DND-41 (cell line): ENCODE measurements at regions not wholly inside any gene's neighbourhood (a gene's known extent, or its start where the extent isn't known, plus 50 kb on each side); places are given as distances from the start of the nearest gene placed in this dataset.

ENCODE experiments used
- ATAC-seq: fragments of 200-7000 bp; cut with Tn5 transposase; 3 replicates; pipeline ENCODE4 v1.9.1; 2021; ENCODE audit warnings: low read depth; ENCODE audit not compliant: insufficient read depth
- DNase-seq: peaks from one replicate; pipeline ENCODE4 v3.0.0-alpha.2; 2020
- H2AFZ ChIP-seq: 2 replicates; pipeline ENCODE4 v1.6.0; 2012; ENCODE audit warnings: low read depth, low read length
- H3K27ac ChIP-seq: 2 replicates; pipeline ENCODE4 v1.5.1; 2012; ENCODE audit warnings: low read length, inconsistent platforms
- H3K27me3 ChIP-seq: fragments of 200-600 bp; sonication (generic); 2 replicates; pipeline ENCODE4 v1.6.0; 2012; ENCODE audit warnings: low read length, mild to moderate bottlenecking, inconsistent platforms; ENCODE audit not compliant: insufficient read depth, poor library complexity
- H3K36me3 ChIP-seq: 2 replicates; pipeline ENCODE4 v1.5.1; 2012; ENCODE audit warnings: low read length, inconsistent platforms; ENCODE audit not compliant: insufficient read depth
- H3K4me1 ChIP-seq: 2 replicates; pipeline ENCODE4 v1.5.1; 2012; ENCODE audit warnings: mild to moderate bottlenecking, low read length; ENCODE audit not compliant: insufficient read depth
- H3K4me2 ChIP-seq: 2 replicates; pipeline ENCODE4 v1.6.0; 2012; ENCODE audit warnings: mild to moderate bottlenecking, moderate library complexity, low read length, inconsistent platforms; ENCODE audit not compliant: insufficient read depth
- H3K4me3 ChIP-seq, 2 experiments: fragments of 200-600 bp in 1 of 2; shearing (Covaris generic) in 1 of 2; 2 replicates each; pipeline ENCODE4 v1.5.1; 2012 to 2016; ENCODE audit warnings: inconsistent platforms in 2 of 2, low read length in 2 of 2, mild to moderate bottlenecking in 2 of 2, low read depth in 1 of 2, moderate library complexity in 1 of 2
- H3K79me2 ChIP-seq: 2 replicates; pipeline ENCODE4 v1.6.0; 2012; ENCODE audit warnings: low read length, inconsistent platforms; ENCODE audit not compliant: insufficient read depth
- H3K9ac ChIP-seq: 2 replicates; pipeline ENCODE4 v1.6.0; 2012; ENCODE audit warnings: low read depth, mild to moderate bottlenecking, inconsistent platforms, low read length, moderate library complexity
- H3K9me3 ChIP-seq: 2 replicates; pipeline ENCODE4 v1.5.1; 2012; ENCODE audit warnings: low read length, moderate library complexity, mild to moderate bottlenecking, inconsistent platforms; ENCODE audit not compliant: insufficient read depth, severe bottlenecking
- H4K20me1 ChIP-seq: 2 replicates; pipeline ENCODE4 v1.6.0; 2012; ENCODE audit warnings: low read length; ENCODE audit not compliant: insufficient read depth
- CTCF ChIP-seq: IDR thresholded peaks from 2 replicates; pipeline ENCODE4 v1.5.1; 2012; ENCODE audit warnings: borderline replicate concordance, low read length, moderate library complexity, mild to moderate bottlenecking; ENCODE audit not compliant: poor library complexity, severe bottlenecking; ENCODE audit errors: extremely low read depth
- EZH2 ChIP-seq: IDR thresholded peaks from 3 replicates; pipeline ENCODE4 v1.6.1; 2012; ENCODE audit warnings: borderline replicate concordance, low read depth, mild to moderate bottlenecking, moderate library complexity, low read length, inconsistent platforms; ENCODE audit not compliant: severe bottlenecking

GRCh38 chr11:100469835-100470234, 217.3 kb upstream of the ARHGAP42 start:
- H2AFZ ChIP-seq = no peak overlapping the region
- no peaks in the 10 kb centered on the region for H3K27me3 ChIP-seq
- no peaks in the 10 kb centered on the region for H4K20me1 ChIP-seq
- no peak overlapping the region for H3K4me2 ChIP-seq
- H3K9me3 ChIP-seq = no peaks in the 10 kb centered on the region
- H3K27ac ChIP-seq = no peak overlapping the region
- no peaks in the 10 kb centered on the region for H3K36me3 ChIP-seq
- H3K79me2 ChIP-seq = no peaks in the 10 kb centered on the region
- ATAC-seq (no peak), DNase-seq (no peak)
- no peaks in the 10 kb centered on the region for H3K4me1 ChIP-seq
- H3K4me3 ChIP-seq = no peak overlapping the region
- H3K9ac ChIP-seq = no peak overlapping the region
- no peak for TF ChIP-seq EZH2
- no peak for TF ChIP-seq CTCF

- Histone ChIP-seq H3K4me3 (no peak overlapping the region), H3K36me3 (no peaks in the 10 kb centered on the region), H4K20me1 (no peaks in the 10 kb centered on the region), H3K27me3 (no peaks in the 10 kb centered on the region), H3K27ac (no peak overlapping the region), H2AFZ (no peak overlapping the region), H3K79me2 (no peaks in the 10 kb centered on the region), H3K4me1 (no peaks in the 10 kb centered on the region), H3K4me2 (no peak overlapping the region), H3K9ac (no peak overlapping the region), H3K9me3 (no peaks in the 10 kb centered on the region)
- no peak for ATAC-seq
- DNase-seq = no peak
- TF ChIP-seq EZH2 (no peak), CTCF (no peak)
Measured at GRCh38 chr11:100472727-100473389, 214.2 kb upstream of the ARHGAP42 start.

GRCh38 chr11:100473390-100473740, 213.7 kb upstream of the ARHGAP42 start:
- no peak overlapping the region for H3K4me3 ChIP-seq
- no peak overlapping the region for H3K27ac ChIP-seq
- H3K79me2 ChIP-seq = no peaks in the 10 kb centered on the region
- H3K36me3 ChIP-seq = no peaks in the 10 kb centered on the region
- no peaks in the 10 kb centered on the region for H3K27me3 ChIP-seq
- H3K4me2 ChIP-seq = no peak overlapping the region
- ATAC-seq = no peak
- H3K4me1 ChIP-seq = no peaks in the 10 kb centered on the region
- H3K9me3 ChIP-seq = no peaks in the 10 kb centered on the region
- no peak for TF ChIP-seq CTCF
- TF ChIP-seq EZH2 = no peak
- no peak overlapping the region for H2AFZ ChIP-seq
- no peak for DNase-seq
- no peaks in the 10 kb centered on the region for H4K20me1 ChIP-seq
- no peak overlapping the region for H3K9ac ChIP-seq
